PC-9 (cell line): ENCODE measurements at regions not wholly inside any gene's neighbourhood (a gene's known extent, or its start where the extent isn't known, plus 50 kb on each side); places are given as distances from the start of the nearest gene placed in this dataset.

Source experiments
- BruUV-seq: library from RNA; stranded (reverse); fragments of 400-500 nt; replicated peaks from 2 replicates; lab custom pipeline; 2021; lab: Mats Ljungman, UMichigan
- CTCF ChIA-PET: fragments of 300-600 bp; sonication (Branson Sonifier 250); formaldehyde crosslinking; loops from one replicate; lab custom pipeline; 2022; ENCODE audit warnings: antibody characterized with exemption; lab: Charles Lee
- POLR2A ChIA-PET: fragments of 300-600 bp; sonication (Branson Sonifier 250); formaldehyde crosslinking; loops from one replicate; lab custom pipeline; 2022; ENCODE audit warnings: antibody characterized with exemption; ENCODE audit not compliant: unreplicated experiment; lab: Charles Lee
- DNase-seq, 2 experiments: peaks; one replicate each; pipeline versions ENCODE4 v3.0.0 to v3.0.0-alpha.2; 2015 to 2022; ENCODE audit warnings: mixed read lengths in 1 of 2
- H2AFZ ChIP-seq: fragments of 200-600 bp; sonication (generic); 2 replicates; pipeline ENCODE4 v1.8.1; 2017; ENCODE audit warnings: antibody characterized with exemption
- H3F3A ChIP-seq: fragments of 200-600 bp; sonication (generic); 2 replicates; pipeline ENCODE4 v1.8.1; 2017; ENCODE audit warnings: antibody characterized with exemption, mild to moderate bottlenecking, low read depth; ENCODE audit not compliant: insufficient read depth
- H3K27ac ChIP-seq: fragments of 200-600 bp; sonication (generic); 2 replicates; pipeline ENCODE4 v1.6.1; 2016; ENCODE audit warnings: mixed run types
- H3K27me3 ChIP-seq: fragments of 200-600 bp; sonication (generic); 2 replicates; pipeline ENCODE4 v1.6.1; 2016; ENCODE audit warnings: low read depth, mixed run types; ENCODE audit not compliant: insufficient read depth
- H3K36me3 ChIP-seq: fragments of 200-600 bp; sonication (generic); 2 replicates; pipeline ENCODE4 v1.6.1; 2016; ENCODE audit warnings: low read depth, mixed run types
- H3K4me1 ChIP-seq: fragments of 200-600 bp; sonication (generic); replicated peaks from 2 replicates; pipeline ENCODE4 v1.6.1; 2016; ENCODE audit warnings: mixed run types; ENCODE audit not compliant: insufficient read depth
- H3K4me2 ChIP-seq: fragments of 200-600 bp; sonication (generic); 2 replicates; pipeline ENCODE4 v1.6.1; 2017; ENCODE audit warnings: mixed run types
- H3K4me3 ChIP-seq: fragments of 200-600 bp; sonication (generic); 2 replicates; pipeline ENCODE4 v1.6.1; 2016; ENCODE audit warnings: mixed run types
- H3K79me2 ChIP-seq: fragments of 200-600 bp; sonication (generic); 2 replicates; pipeline ENCODE4 v1.6.1; 2017; ENCODE audit warnings: low read depth, mixed run types
- H3K9me2 ChIP-seq: fragments of 200-600 bp; sonication (generic); 2 replicates; pipeline ENCODE4 v1.8.1; 2017; ENCODE audit warnings: mild to moderate bottlenecking; ENCODE audit not compliant: insufficient read depth
- H3K9me3 ChIP-seq: fragments of 200-600 bp; sonication (generic); 2 replicates; pipeline ENCODE4 v1.8.1; 2016; ENCODE audit warnings: low read depth; ENCODE audit not compliant: insufficient read depth
- H4K20me1 ChIP-seq: fragments of 200-600 bp; sonication (generic); 2 replicates; pipeline ENCODE4 v1.8.1; 2017; ENCODE audit not compliant: insufficient read depth
- CTCF ChIP-seq: fragments of 200-600 bp; sonication (generic); conservative IDR thresholded peaks from 2 replicates; pipeline ENCODE4 v1.6.1; 2017; ENCODE audit warnings: mixed run types, antibody characterized with exemption, mild to moderate bottlenecking, moderate library complexity
- EZH2 ChIP-seq: fragments of 200-600 bp; sonication (generic); IDR thresholded peaks from 2 replicates; pipeline ENCODE4 v1.8.0; 2017; ENCODE audit warnings: antibody characterized with exemption, low read depth
- intact Hi-C: fragments of 100-400 bp; cut with micrococcal nuclease; formaldehyde crosslinking; loops from one replicate; pipeline ENCODE4 v1.10.0; 2022; ENCODE audit not compliant: unreplicated experiment

- BruUV-seq, result no TSS peak
- Histone ChIP-seq H4K20me1 (no peaks in the 10 kb centered on the region), H3K27ac (no peak overlapping the region), H3K79me2 (no peaks in the 10 kb centered on the region), H3K4me2 (no peak overlapping the region), H3K9me2 (no peaks in the 10 kb centered on the region), H3K27me3 (no peaks in the 10 kb centered on the region), H2AFZ (no peak overlapping the region), H3F3A (no peaks in the 10 kb centered on the region), H3K9me3 (no peaks in the 10 kb centered on the region), H3K36me3 (no peaks in the 10 kb centered on the region), H3K4me1 (no peaks in the 10 kb centered on the region), H3K4me3 (no peak overlapping the region)
- DNase-seq, result no peak
- TF ChIP-seq EZH2 (no peak), CTCF (no peak)
- intact Hi-C loops, result no loop called here
- CTCF ChIA-PET, result no interaction called here
- POLR2A ChIA-PET, result no interaction called here
Observed at GRCh38 chr10:25704622-25705021, 229.4 kb upstream of the MYO3A start.

- CTCF ChIA-PET, result no interaction called here
- H3K4me2 ChIP-seq, result no peak overlapping the region
- no peaks in the 10 kb centered on the region for H3K9me2 ChIP-seq
- intact Hi-C loops, result no loop called here
- H4K20me1 ChIP-seq, result no peaks in the 10 kb centered on the region
- H3K9me3 ChIP-seq, result no peaks in the 10 kb centered on the region
- H3K27ac ChIP-seq, result no peak overlapping the region
- no peaks in the 10 kb centered on the region for H3K36me3 ChIP-seq
- POLR2A ChIA-PET, result no interaction called here
- no peak overlapping the region for H2AFZ ChIP-seq
- H3K79me2 ChIP-seq, result no peaks in the 10 kb centered on the region
- TF ChIP-seq EZH2 (no peak), CTCF (no peak)
- no peak for DNase-seq
- H3F3A ChIP-seq, result no peaks in the 10 kb centered on the region
- no TSS peak for BruUV-seq
- H3K4me1 ChIP-seq, result no peaks in the 10 kb centered on the region
- H3K27me3 ChIP-seq, result no peaks in the 10 kb centered on the region
- H3K4me3 ChIP-seq, result no peak overlapping the region
Observed at GRCh38 chr10:25707572-25707971, 226.5 kb upstream of the MYO3A start.

GRCh38 chr10:25707976-25708671 lies 225.9 kb upstream of the MYO3A start:
- intact Hi-C loops, result no loop called here
- Histone ChIP-seq H3K4me3 (no peak overlapping the region), H3K4me1 (no peaks in the 10 kb centered on the region), H3K4me2 (no peak overlapping the region), H3K9me2 (no peaks in the 10 kb centered on the region), H3K27ac (no peak overlapping the region), H3K9me3 (no peaks in the 10 kb centered on the region), H3F3A (no peaks in the 10 kb centered on the region), H3K36me3 (no peaks in the 10 kb centered on the region), H3K27me3 (no peaks in the 10 kb centered on the region), H3K79me2 (no peaks in the 10 kb centered on the region), H4K20me1 (no peaks in the 10 kb centered on the region), H2AFZ (no peak overlapping the region)
- CTCF ChIA-PET, result no interaction called here
- no peak for DNase-seq
- POLR2A ChIA-PET, result no interaction called here
- TF ChIP-seq CTCF (no peak), EZH2 (no peak)
- no TSS peak for BruUV-seq
